ENCODE measurements at regions not wholly inside any gene's neighbourhood (a gene's known extent, or its start where the extent isn't known, plus 50 kb on each side); places are given as distances from the start of the nearest gene placed in this dataset.

GRCh38 chr11:76280151-76280881 is 74.0 kb upstream of the WNT11 start:
- no peak for TF ChIP-seq CTCF (conservative IDR thresholded peaks at IDR 0.05; ENCODE audit: low read length)
- no peak for TF ChIP-seq EZH2phosphoT487 (IDR thresholded peaks at IDR 0.05; ENCODE audit: borderline replicate concordance, low read depth, low read length)
